ENCODE measurements at regions not wholly inside any gene's neighbourhood (a gene's known extent, or its start where the extent isn't known, plus 50 kb on each side); places are given as distances from the start of the nearest gene placed in this dataset.
A peak's percentile ranks its signal among the peaks of the same experiment; 100 is the strongest.

DNA sequence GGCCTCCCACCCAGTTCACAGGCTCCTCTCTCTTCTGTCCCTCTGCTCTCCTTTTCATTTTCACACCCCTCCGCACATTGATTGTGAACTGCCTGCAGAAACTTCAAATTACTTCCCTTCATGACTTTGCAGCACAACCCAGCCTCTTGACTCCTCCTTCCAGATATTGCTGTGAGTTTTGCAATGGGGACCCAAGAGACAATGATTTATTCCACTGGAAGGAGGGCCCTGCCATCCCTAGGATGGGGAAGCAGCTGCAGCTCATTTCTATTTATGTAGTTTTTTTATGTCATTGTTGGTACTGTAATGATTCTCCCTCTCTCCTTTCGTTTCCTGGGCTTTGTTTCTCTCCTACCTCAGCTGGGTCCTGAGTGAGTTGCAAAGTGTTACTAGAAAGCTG is 364.9 kb downstream of the ICE1 start:
- TF ChIP-seq CTCF (IDR thresholded peaks at IDR 0.05; ENCODE audit: low read depth, low read length) = no peak

DNA sequence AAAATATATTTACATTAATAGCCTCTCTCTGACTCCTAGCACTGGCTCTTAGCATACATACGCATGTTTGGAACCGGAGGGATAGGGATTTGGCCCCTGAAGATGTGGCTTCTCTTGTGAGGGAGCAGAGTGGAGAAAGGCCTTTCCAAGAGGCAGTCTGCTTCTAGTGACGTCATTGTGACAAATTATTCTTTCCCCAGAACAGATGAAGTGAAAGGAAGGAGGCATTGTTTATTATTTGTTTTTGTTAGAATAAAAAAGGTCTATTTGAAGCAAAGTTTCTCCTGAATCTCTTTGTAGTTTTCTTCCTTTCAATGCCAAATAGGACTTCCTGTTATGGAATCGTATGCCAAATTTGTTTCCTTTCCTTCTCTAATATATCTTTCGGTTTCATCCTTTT is 361.6 kb downstream of the ICE1 start:
- no peaks in the 10 kb centered on the region for H3K36me3 ChIP-seq
- peaks cover 2% of the 10 kb centered on the region for H3K9me3 ChIP-seq (ENCODE audit: severe bottlenecking)
- no peaks in the 10 kb centered on the region for H3K27me3 ChIP-seq (ENCODE audit: insufficient read depth, low read depth, severe bottlenecking)
- TF ChIP-seq CTCF (IDR thresholded peaks at IDR 0.05; ENCODE audit: low read depth, low read length) = no peak
- H3K27ac ChIP-seq = no peak overlapping the region
- DNase-seq = no peak
- no peak overlapping the region for H3K4me3 ChIP-seq (ENCODE audit: low read depth, low read length)

More for the DNA sequence above, 364.9 kb downstream of the ICE1 start:
- Histone ChIP-seq H3K36me3 (no peaks in the 10 kb centered on the region), H3K27ac (no peak overlapping the region), H3K27me3 (ENCODE audit: insufficient read depth, low read depth, severe bottlenecking) (no peaks in the 10 kb centered on the region), H3K4me3 (ENCODE audit: low read depth, low read length) (no peak overlapping the region), H3K9me3 (ENCODE audit: severe bottlenecking) (peaks cover 2% of the 10 kb centered on the region)
- no peak for DNase-seq

- H3K27ac ChIP-seq = no peak overlapping the region
- no peak overlapping the region for H3K4me3 ChIP-seq (ENCODE audit: low read depth, low read length)
- no peak for DNase-seq
- no peaks in the 10 kb centered on the region for H3K9me3 ChIP-seq (ENCODE audit: severe bottlenecking)
- TF ChIP-seq CTCF (IDR thresholded peaks at IDR 0.05; ENCODE audit: low read depth, low read length) = no peak
- no peaks in the 10 kb centered on the region for H3K27me3 ChIP-seq (ENCODE audit: insufficient read depth, low read depth, severe bottlenecking)
- H3K36me3 ChIP-seq = no peaks in the 10 kb centered on the region
These were observed 360.5 kb downstream of the ICE1 start for GRCh38 chr5:5783021-5783420.

- H3K27ac ChIP-seq = no peak overlapping the region
- TF ChIP-seq CTCF (IDR thresholded peaks at IDR 0.05; ENCODE audit: low read depth, low read length) = no peak
These were observed 359.9 kb downstream of the ICE1 start for GRCh38 chr5:5782402-5782801.

GRCh38 chr5:5781335-5781734 is 358.9 kb downstream of the ICE1 start:
- H3K27me3 ChIP-seq (ENCODE audit: insufficient read depth, low read depth, severe bottlenecking) = no peaks in the 10 kb centered on the region
- H3K9me3 ChIP-seq (ENCODE audit: severe bottlenecking) = no peaks in the 10 kb centered on the region
- no peak overlapping the region for H3K27ac ChIP-seq
- no peak overlapping the region for H3K4me3 ChIP-seq (ENCODE audit: low read depth, low read length)
- H3K36me3 ChIP-seq = no peaks in the 10 kb centered on the region
- DNase-seq = peak; percentile 60
- TF ChIP-seq CTCF (IDR thresholded peaks at IDR 0.05; ENCODE audit: low read depth, low read length) = no peak

More at GRCh38 chr5:5782402-5782801, 359.9 kb downstream of the ICE1 start:
- Histone ChIP-seq H3K4me3 (ENCODE audit: low read depth, low read length) (no peak overlapping the region), H3K36me3 (no peaks in the 10 kb centered on the region), H3K27me3 (ENCODE audit: insufficient read depth, low read depth, severe bottlenecking) (no peaks in the 10 kb centered on the region), H3K9me3 (ENCODE audit: severe bottlenecking) (no peaks in the 10 kb centered on the region)
- no peak for DNase-seq

DNA sequence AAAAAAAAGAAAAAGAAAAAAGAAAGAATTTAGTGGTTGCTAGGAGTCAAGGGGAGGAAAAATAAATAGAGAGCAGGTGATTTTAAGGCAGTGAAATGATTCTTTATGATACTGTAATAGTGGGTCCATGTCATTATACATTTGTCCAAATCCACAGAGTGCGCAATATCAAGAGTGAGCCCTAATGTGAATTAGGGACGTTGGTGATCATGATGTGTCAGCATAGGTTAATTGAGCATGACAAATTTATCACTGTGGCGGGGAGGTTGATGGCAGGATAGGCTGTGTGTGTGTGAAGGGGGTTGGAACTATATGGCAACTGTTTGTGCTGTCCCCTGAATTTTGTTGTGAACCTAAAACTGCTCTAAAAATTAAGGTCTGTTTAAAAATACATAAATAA is 357.8 kb downstream of the ICE1 start:
- Histone ChIP-seq H3K9me3 (ENCODE audit: severe bottlenecking) (no peaks in the 10 kb centered on the region), H3K27me3 (ENCODE audit: insufficient read depth, low read depth, severe bottlenecking) (no peaks in the 10 kb centered on the region), H3K4me3 (ENCODE audit: low read depth, low read length) (no peak overlapping the region), H3K27ac (no peak overlapping the region), H3K36me3 (no peaks in the 10 kb centered on the region)
- no peak for DNase-seq
- no peak for TF ChIP-seq CTCF (IDR thresholded peaks at IDR 0.05; ENCODE audit: low read depth, low read length)
